A549 (cell line): ENCODE measurements at regions not wholly inside any gene's neighbourhood (a gene's known extent, or its start where the extent isn't known, plus 50 kb on each side); places are given as distances from the start of the nearest gene placed in this dataset.

Experiments
- ATAC-seq, 2 experiments: fragments of 200-7000 bp in 1 of 2; fragments of >200 bp in 1 of 2; cut with Nextera tagmentation in 1 of 2; cut with Tn5 transposase in 1 of 2; 3 replicates each; pipeline versions ENCODE4 v1.8.0 to v1.9.1; 2018 to 2020; ENCODE audit warnings: mild to moderate bottlenecking in 1 of 2, moderate library complexity in 1 of 2
- CTCF ChIA-PET: fragments of 300-600 bp; sonication (Branson Sonifier 250); formaldehyde crosslinking; extraction: SDS; loops from one replicate; lab custom pipeline; 2021; ENCODE audit warnings: antibody characterized with exemption, inconsistent platforms; lab: Yijun Ruan, JAX
- POLR2A ChIA-PET: fragments of 350-600 bp; formaldehyde crosslinking; extraction: SDS; loops from one replicate; lab custom pipeline; 2021; ENCODE audit warnings: antibody characterized with exemption, inconsistent platforms; lab: Yijun Ruan, JAX
- DNase-seq, 2 experiments: peaks; one replicate each; pipeline versions ENCODE4 v3.0.0 to v3.0.0-alpha.2; 2011 to 2016; ENCODE audit warnings: low read depth in 1 of 2, low spot score in 1 of 2
- FAIRE-seq: peaks from 2 replicates; lab custom pipeline; 2011; peaks lifted over from hg19 to GRCh38; lab: Jason Lieb, UNC
- H3K27ac ChIP-seq, 2 experiments: fragments of >200 bp; sonication (Bioruptor Twin); formaldehyde crosslinking; 3 replicates each; pipeline ENCODE4 v1.5.1; 2016 to 2017
- H3K4me1 ChIP-seq: fragments of >200 bp; sonication (Bioruptor Twin); formaldehyde crosslinking; 3 replicates; pipeline ENCODE4 v1.6.1; 2016
- H3K4me2 ChIP-seq: fragments of >200 bp; sonication (Bioruptor Twin); formaldehyde crosslinking; 3 replicates; pipeline ENCODE4 v1.6.1; 2016
- H3K4me3 ChIP-seq: fragments of >200 bp; sonication (Bioruptor Twin); formaldehyde crosslinking; 3 replicates; pipeline ENCODE4 v1.5.1; 2016
- H3K9me3 ChIP-seq: fragments of >200 bp; sonication (Bioruptor Twin); formaldehyde crosslinking; 3 replicates; pipeline ENCODE4 v1.6.1; 2016
- ATOH8 ChIP-seq: fragments of 250-450 bp; sonication (Bioruptor Pico); IDR thresholded peaks from 2 replicates; pipeline ENCODE4 v1.5.0; 2020; ENCODE audit warnings: low read depth, mild to moderate bottlenecking, moderate library complexity
- CBX2 ChIP-seq: fragments of 200-600 bp; sonication (generic); IDR thresholded peaks from 2 replicates; pipeline ENCODE4 v1.6.1; 2016; ENCODE audit warnings: low read depth, mild to moderate bottlenecking, borderline replicate concordance
- CBX8 ChIP-seq: fragments of 200-600 bp; sonication (generic); IDR thresholded peaks from 2 replicates; pipeline ENCODE4 v1.6.1; 2016
- CHD4 ChIP-seq: fragments of 200-600 bp; sonication (generic); IDR thresholded peaks from 2 replicates; pipeline ENCODE4 v1.6.1; 2016; ENCODE audit warnings: antibody characterized with exemption, mild to moderate bottlenecking, borderline replicate concordance
- CTCF ChIP-seq: fragments of >200 bp; sonication (Bioruptor Twin); formaldehyde crosslinking; IDR thresholded peaks from 3 replicates; pipeline ENCODE4 v1.5.1; 2016
- E2F6 ChIP-seq: IDR thresholded peaks from 2 replicates; pipeline ENCODE4 v1.6.1; 2012; ENCODE audit warnings: low read depth, borderline replicate concordance
- EHF ChIP-seq: fragments of 250-450 bp; sonication (Bioruptor Pico); IDR thresholded peaks from 2 replicates; pipeline ENCODE4 v1.5.0; 2020; ENCODE audit warnings: mild to moderate bottlenecking
- EHMT2 ChIP-seq: fragments of 200-600 bp; sonication (generic); IDR thresholded peaks from 2 replicates; pipeline ENCODE4 v1.6.1; 2016; ENCODE audit warnings: antibody characterized with exemption, low read depth, mild to moderate bottlenecking, moderate library complexity
- EP300 ChIP-seq, 2 experiments: fragments of >200 bp; sonication (Bioruptor Twin); formaldehyde crosslinking; IDR thresholded peaks; 2 replicates in 1 of 2; 3 replicates in 1 of 2; pipeline ENCODE4 v1.6.1; 2016 to 2017
- FOSL2 ChIP-seq, 2 experiments: fragments of 450-650 bp in 1 of 2; fragments of >200 bp in 1 of 2; sonication (Bioruptor Twin) in 1 of 2; formaldehyde crosslinking; IDR thresholded peaks; 2 replicates each; pipeline versions ENCODE4 v1.5.0 to v1.6.1; 2016 to 2020; ENCODE audit warnings: mild to moderate bottlenecking in 1 of 2, moderate library complexity in 1 of 2
- HDAC2 ChIP-seq: fragments of 200-600 bp; sonication (generic); IDR thresholded peaks from 2 replicates; pipeline ENCODE4 v1.6.1; 2016
- HOXB13 ChIP-seq: fragments of 250-450 bp; sonication (Bioruptor Pico); IDR thresholded peaks from 2 replicates; pipeline ENCODE4 v1.5.0; 2020; ENCODE audit warnings: low read depth, mild to moderate bottlenecking, moderate library complexity
- HOXB5 ChIP-seq: fragments of 250-450 bp; sonication (Bioruptor Pico); IDR thresholded peaks from 2 replicates; pipeline ENCODE4 v1.5.0; 2020; ENCODE audit warnings: mild to moderate bottlenecking, moderate library complexity
- JUN ChIP-seq, 2 experiments: fragments of >200 bp; sonication (Bioruptor Twin); formaldehyde crosslinking; IDR thresholded peaks; 2 replicates in 1 of 2; 3 replicates in 1 of 2; pipeline ENCODE4 v1.6.1; 2016 to 2017
- JUNB ChIP-seq: fragments of >200 bp; sonication (Bioruptor Twin); formaldehyde crosslinking; IDR thresholded peaks from 2 replicates; pipeline ENCODE4 v1.6.1; 2016
- KDM1A ChIP-seq: fragments of 200-600 bp; sonication (generic); IDR thresholded peaks from 2 replicates; pipeline ENCODE4 v1.6.1; 2016; ENCODE audit warnings: low read depth, mild to moderate bottlenecking
- MAFK ChIP-seq: fragments of 450-650 bp; IDR thresholded peaks from 2 replicates; pipeline ENCODE4 v1.6.1; 2014; ENCODE audit not compliant: partially characterized antibody
- NFE2L2 ChIP-seq: fragments of 150-350 bp; conservative IDR thresholded peaks from 2 replicates; pipeline ENCODE4 v1.6.1; 2014; ENCODE audit warnings: low read length
- PHF8 ChIP-seq: fragments of 200-600 bp; sonication (generic); IDR thresholded peaks from 2 replicates; pipeline ENCODE4 v1.6.1; 2016; ENCODE audit warnings: low read depth, mild to moderate bottlenecking, antibody characterized with exemption, moderate library complexity, borderline replicate concordance
- POLR2A ChIP-seq: IDR thresholded peaks from 2 replicates; pipeline ENCODE4 v1.6.1; 2012; ENCODE audit warnings: mild to moderate bottlenecking, low read length
- POLR2AphosphoS2 ChIP-seq: conservative IDR thresholded peaks from 2 replicates; pipeline ENCODE4 v1.6.1; 2012; ENCODE audit warnings: low read length, improper control_type of control experiment, inconsistent platforms
- RARB ChIP-seq: fragments of 250-450 bp; sonication (Bioruptor Pico); IDR thresholded peaks from 2 replicates; pipeline ENCODE4 v1.8.0; 2021; ENCODE audit warnings: mild to moderate bottlenecking, moderate library complexity
- RNF2 ChIP-seq: fragments of 200-600 bp; sonication (generic); IDR thresholded peaks from 2 replicates; pipeline ENCODE4 v1.6.1; 2016; ENCODE audit warnings: low read depth, mild to moderate bottlenecking, antibody characterized with exemption, moderate library complexity, borderline replicate concordance
- ZSCAN20 ChIP-seq: fragments of 250-450 bp; sonication (Bioruptor Pico); IDR thresholded peaks from 2 replicates; pipeline ENCODE4 v1.8.0; 2022; ENCODE audit warnings: mild to moderate bottlenecking, moderate library complexity
- WGBS: methylation state at CpG from one replicate; pipeline ENCODE4 v1.1.6; 2017; ENCODE audit errors: missing lambda C conversion rate; 5-methylcytosine and 5-hydroxymethylcytosine counted together

GRCh38 chrX:39439906-39440798 is 638.9 kb downstream of the MID1IP1 start:
- Histone ChIP-seq H3K4me3 (no peak overlapping the region), H3K9me3 (no peaks in the 10 kb centered on the region), H3K4me1 (no peaks in the 10 kb centered on the region), H3K4me2 (no peak overlapping the region), H3K27ac (no peak overlapping the region)
- no peak for TF ChIP-seq HOXB5
- no peak for TF ChIP-seq JUNB
- FAIRE-seq = no peak
- CTCF ChIA-PET = interaction anchor here (0.6 kb wide), 1 partner anchor 964 kb away, joined by 4 read pairs; no protein-coding TSS in a partner anchor
- no peak for DNase-seq
- POLR2A ChIA-PET = no interaction called here
- ATAC-seq = no peak
- 54% methylated on average over 9 of the region's 11 CpGs for WGBS

- Histone ChIP-seq H3K9me3 (no peaks in the 10 kb centered on the region), H3K4me3 (no peak overlapping the region), H3K4me1 (no peaks in the 10 kb centered on the region), H3K4me2 (no peak overlapping the region), H3K27ac (no peak overlapping the region)
- ChIA-PET CTCF (no interaction called here), POLR2A (no interaction called here)
- no peak for ATAC-seq
- TF ChIP-seq EHMT2 (no peak), HDAC2 (no peak)
- DNase-seq = no peak
- no peak for FAIRE-seq
These were observed 639.6 kb downstream of the MID1IP1 start for GRCh38 chrX:39440799-39441284.

- POLR2A ChIA-PET = no interaction called here
- 47% methylated on average over 1 of the region's 1 CpG for WGBS
- no peak overlapping the region for H3K4me2 ChIP-seq
- FAIRE-seq (no peak), ATAC-seq (no peak), DNase-seq (no peak)
- H3K4me3 ChIP-seq = no peak overlapping the region
- TF ChIP-seq ATOH8 (CRISPR knock-in tag) (no peak), ZSCAN20 (CRISPR knock-in tag) (no peak), POLR2AphosphoS2 (no peak), RNF2 (no peak), HOXB13 (CRISPR knock-in tag) (no peak), CBX2 (no peak), EP300 (IDR thresholded peaks at IDR 0.05) (no peak), EHF (CRISPR knock-in tag) (no peak), CBX8 (no peak), EHMT2 (no peak), KDM1A (no peak)
- H3K4me1 ChIP-seq = no peaks in the 10 kb centered on the region
- CTCF ChIA-PET = no interaction called here
- H3K27ac ChIP-seq = no peak overlapping the region
- no peaks in the 10 kb centered on the region for H3K9me3 ChIP-seq
These were observed 641.1 kb downstream of the MID1IP1 start for GRCh38 chrX:39442332-39442731.

- Histone ChIP-seq H3K27ac (no peak overlapping the region), H3K4me3 (no peak overlapping the region), H3K9me3 (no peaks in the 10 kb centered on the region), H3K4me2 (no peak overlapping the region), H3K4me1 (no peaks in the 10 kb centered on the region)
- TF ChIP-seq MAFK (no peak), EHMT2 (no peak), PHF8 (no peak), POLR2AphosphoS2 (no peak), CHD4 (no peak), RARB (CRISPR knock-in tag) (no peak), POLR2A (no peak), FOSL2 (IDR thresholded peaks at IDR 0.05) (no peak), FOSL2 (CRISPR knock-in tag; IDR thresholded peaks at IDR 0.05) (no peak), JUN (IDR thresholded peaks at IDR 0.05) (no peak), NFE2L2 (no peak), HOXB13 (CRISPR knock-in tag) (no peak), E2F6 (no peak), CTCF (no peak)
- POLR2A ChIA-PET = no interaction called here
- 23% methylated on average over 2 of the region's 2 CpGs for WGBS
- DNase-seq (no peak), ATAC-seq (no peak), FAIRE-seq (no peak)
- CTCF ChIA-PET = no interaction called here
These were observed 642.0 kb downstream of the MID1IP1 start for GRCh38 chrX:39443240-39443639.
